Prostate gland (tissue), 2 donors: ENCODE measurements at regions not wholly inside any gene's neighbourhood (a gene's known extent, or its start where the extent isn't known, plus 50 kb on each side); places are given as distances from the start of the nearest gene placed in this dataset.

Source experiments
- CTCF ChIP-seq, 4 experiments: fragments of 200-600 bp in 2 of 4; fragments of 450-650 bp in 2 of 4; sonication (generic) in 2 of 4; IDR thresholded peaks; 1 replicate in 3 of 4; 2 replicates in 1 of 4; pipeline ENCODE4 v1.5.1; 2016 to 2019; ENCODE audit warnings: antibody characterized with exemption in 4 of 4, mild to moderate bottlenecking in 2 of 4, moderate library complexity in 2 of 4
- POLR2A ChIP-seq: fragments of 450-650 bp; IDR thresholded peaks from one replicate; pipeline ENCODE4 v1.6.1; 2016; ENCODE audit warnings: antibody characterized with exemption, mild to moderate bottlenecking
- POLR2AphosphoS5 ChIP-seq: sonication (generic); formaldehyde crosslinking; IDR thresholded peaks from one replicate; pipeline ENCODE4 v1.6.1; 2017; ENCODE audit warnings: antibody characterized with exemption

DNA sequence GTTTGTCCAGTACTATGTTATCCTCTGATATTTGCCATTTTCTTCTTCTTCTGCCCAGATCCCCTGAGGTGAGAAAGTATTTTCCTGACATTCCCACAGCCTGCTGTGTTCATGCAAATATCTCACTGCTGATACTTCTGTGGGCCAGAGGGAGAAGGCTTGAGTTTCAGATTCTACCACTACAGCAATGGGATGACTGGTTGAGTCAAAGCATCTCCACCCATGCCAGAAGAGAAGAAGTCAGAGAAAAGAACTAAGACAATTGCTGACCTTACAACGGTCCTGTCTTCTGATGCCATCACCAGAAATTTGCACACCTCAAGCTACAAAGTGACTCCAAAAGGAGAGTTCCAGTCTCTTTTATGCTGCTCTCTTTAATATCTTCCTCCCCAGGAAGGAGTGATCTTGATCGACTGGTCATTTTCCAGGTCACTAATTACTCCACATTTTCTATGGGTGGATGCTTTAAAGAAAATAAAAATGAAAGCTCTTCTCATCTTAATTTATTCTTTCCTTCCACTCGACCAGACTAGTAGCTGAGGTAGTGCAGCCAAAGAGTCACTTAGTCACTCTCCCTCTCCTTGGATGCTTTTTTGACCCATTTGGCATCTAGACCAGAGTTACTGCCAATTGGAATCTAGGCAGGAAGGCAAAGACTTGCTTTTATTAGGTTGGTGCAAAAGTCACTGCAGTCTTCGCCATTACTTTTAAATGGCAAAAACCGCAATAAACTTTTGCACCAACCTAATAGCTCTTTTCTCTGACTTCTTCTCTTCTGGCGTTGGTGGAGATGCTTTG is 195.1 kb downstream of the PTPRC start:
- TF ChIP-seq CTCF (IDR thresholded peaks at IDR 0.05) (no peak), POLR2A (no peak), POLR2AphosphoS5 (no peak)
